Right lobe of liver (tissue), 4 donors: ENCODE measurements at regions not wholly inside any gene's neighbourhood (a gene's known extent, or its start where the extent isn't known, plus 50 kb on each side); places are given as distances from the start of the nearest gene placed in this dataset.

Experiments
- POLR2A ChIP-seq: fragments of 450-650 bp; IDR thresholded peaks from one replicate; pipeline ENCODE4 v1.6.1; 2017; ENCODE audit warnings: antibody characterized with exemption, mild to moderate bottlenecking
- TF ChIP-seq, protein P1 (sequence below), 4 donors: fragments of 200-600 bp in 3 of 4; fragments of 450-650 bp in 1 of 4; IDR thresholded peaks; one replicate each; pipeline versions ENCODE4 v1.5.1 to v1.8.0; 2016 to 2022; ENCODE audit warnings: antibody characterized with exemption in 4 of 4, mild to moderate bottlenecking in 2 of 4
- donor health status: DM: no; HTN: no; CAD: no.
- donor health status: DM: no; HTN: no; CAD: no.
- donor health status: DM: no; HTN: yes; CAD: no.

DNA sequence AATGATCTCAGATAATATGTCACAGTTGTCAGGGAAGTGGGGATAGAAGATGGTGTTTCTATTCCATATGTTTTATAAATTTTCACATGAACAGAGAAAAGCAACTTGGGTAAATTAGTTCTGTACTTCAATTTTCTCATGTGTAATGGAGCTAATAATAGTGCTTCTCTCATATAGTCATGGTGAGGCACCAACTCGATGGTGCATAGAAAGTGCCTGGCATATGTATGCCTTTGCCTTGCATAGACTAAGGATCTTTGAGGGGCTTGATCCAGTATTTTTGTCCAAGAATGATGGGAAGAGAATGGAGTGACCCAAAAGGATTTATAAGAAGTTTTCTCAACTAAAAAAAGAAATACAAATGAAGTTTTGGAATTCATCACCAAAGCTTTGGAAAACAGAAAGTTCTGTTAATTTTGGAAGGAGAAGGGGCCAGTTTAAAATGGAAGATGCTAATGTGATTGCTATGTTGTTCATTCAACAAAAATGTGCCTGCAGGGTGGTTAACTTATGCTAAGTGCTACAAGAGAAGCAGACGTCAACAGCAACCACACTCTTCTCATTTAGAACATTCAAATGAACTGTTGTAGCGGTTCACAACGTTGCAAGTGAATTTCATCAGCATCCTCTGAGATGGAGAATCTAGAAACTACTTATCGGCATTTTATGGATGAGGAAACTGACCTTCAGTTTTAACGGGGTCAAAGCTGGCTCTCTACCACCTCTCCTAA lies 86.1 kb downstream of the RTP4 start:
- TF ChIP-seq, protein P1, sequence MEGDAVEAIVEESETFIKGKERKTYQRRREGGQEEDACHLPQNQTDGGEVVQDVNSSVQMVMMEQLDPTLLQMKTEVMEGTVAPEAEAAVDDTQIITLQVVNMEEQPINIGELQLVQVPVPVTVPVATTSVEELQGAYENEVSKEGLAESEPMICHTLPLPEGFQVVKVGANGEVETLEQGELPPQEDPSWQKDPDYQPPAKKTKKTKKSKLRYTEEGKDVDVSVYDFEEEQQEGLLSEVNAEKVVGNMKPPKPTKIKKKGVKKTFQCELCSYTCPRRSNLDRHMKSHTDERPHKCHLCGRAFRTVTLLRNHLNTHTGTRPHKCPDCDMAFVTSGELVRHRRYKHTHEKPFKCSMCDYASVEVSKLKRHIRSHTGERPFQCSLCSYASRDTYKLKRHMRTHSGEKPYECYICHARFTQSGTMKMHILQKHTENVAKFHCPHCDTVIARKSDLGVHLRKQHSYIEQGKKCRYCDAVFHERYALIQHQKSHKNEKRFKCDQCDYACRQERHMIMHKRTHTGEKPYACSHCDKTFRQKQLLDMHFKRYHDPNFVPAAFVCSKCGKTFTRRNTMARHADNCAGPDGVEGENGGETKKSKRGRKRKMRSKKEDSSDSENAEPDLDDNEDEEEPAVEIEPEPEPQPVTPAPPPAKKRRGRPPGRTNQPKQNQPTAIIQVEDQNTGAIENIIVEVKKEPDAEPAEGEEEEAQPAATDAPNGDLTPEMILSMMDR (IDR thresholded peaks at IDR 0.05) = no peak
- no peak for TF ChIP-seq POLR2A
